ENCODE measurements at regions not wholly inside any gene's neighbourhood (a gene's known extent, or its start where the extent isn't known, plus 50 kb on each side); places are given as distances from the start of the nearest gene placed in this dataset.

GRCh38 chr16:73193464-73193863, 145.5 kb upstream of the ZFHX3 start:
- no peak for TF ChIP-seq CTCF (conservative IDR thresholded peaks at IDR 0.05)
- no peak for TF ChIP-seq ZFX (IDR thresholded peaks at IDR 0.05)

Measured in C4-2B (cell line).